HL-60 (cell line): ENCODE measurements at regions not wholly inside any gene's neighbourhood (a gene's known extent, or its start where the extent isn't known, plus 50 kb on each side); places are given as distances from the start of the nearest gene placed in this dataset.

Experiments used
- CTCF ChIP-seq: IDR thresholded peaks from one replicate; pipeline ENCODE4 v1.5.1; 2011; ENCODE audit warnings: low read length, control low read depth, inconsistent platforms; ENCODE audit not compliant: insufficient read depth
- GABPA ChIP-seq: IDR thresholded peaks from 2 replicates; pipeline ENCODE4 v1.6.1; 2012; ENCODE audit warnings: low read depth
- POLR2AphosphoS5 ChIP-seq: IDR thresholded peaks from 2 replicates; pipeline ENCODE4 v1.6.1; 2012; ENCODE audit warnings: low read depth
- REST ChIP-seq: IDR thresholded peaks from 2 replicates; pipeline ENCODE4 v1.6.1; 2012; ENCODE audit warnings: low read depth; ENCODE audit not compliant: insufficient replicate concordance

DNA sequence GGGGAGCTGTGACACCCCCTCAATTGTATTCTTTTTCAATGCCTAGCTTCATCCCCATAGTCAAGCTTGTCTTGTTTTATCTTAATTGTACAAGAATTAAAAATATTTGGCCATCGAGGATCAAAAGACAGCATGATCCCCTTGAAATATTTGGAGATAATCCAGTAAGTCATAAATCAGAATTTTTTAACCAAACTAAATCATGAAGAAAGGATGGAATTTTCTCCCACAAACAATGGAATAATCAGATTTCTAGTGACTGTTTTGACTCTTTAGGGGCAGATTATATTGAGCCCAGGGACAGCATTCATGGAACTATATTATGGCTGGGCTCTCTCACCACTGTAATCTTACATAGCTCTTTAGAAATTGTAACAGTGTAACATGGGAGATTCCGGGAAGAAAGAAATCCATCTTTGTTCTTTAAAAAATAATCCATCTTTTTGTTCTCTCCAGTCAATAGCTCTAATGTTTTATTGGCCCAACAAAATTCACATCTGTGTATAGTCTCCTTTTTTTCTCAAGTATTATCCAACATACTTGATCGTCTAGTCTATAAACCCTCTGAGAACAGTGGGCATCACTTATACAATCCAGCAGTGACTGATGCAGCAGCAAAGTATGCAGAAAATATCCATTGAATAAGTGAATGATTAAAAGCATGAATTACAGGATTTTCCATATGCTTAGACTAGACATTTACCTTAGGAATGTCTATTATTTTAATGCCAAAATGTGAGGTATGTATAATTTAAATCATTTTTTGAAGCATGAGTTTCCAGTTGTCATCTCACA is 277.0 kb upstream of the PLSCR5 start:
- no peak for TF ChIP-seq CTCF
- TF ChIP-seq GABPA, result no peak
- no peak for TF ChIP-seq POLR2AphosphoS5
- TF ChIP-seq REST, result no peak
